GM12891 (cell line): ENCODE measurements at regions not wholly inside any gene's neighbourhood (a gene's known extent, or its start where the extent isn't known, plus 50 kb on each side); places are given as distances from the start of the nearest gene placed in this dataset.

Source experiments
- POLR2A ChIP-seq: IDR thresholded peaks from 2 replicates; pipeline ENCODE4 v1.6.1; 2011; ENCODE audit warnings: low read depth, low read length, control low read depth
- POLR2AphosphoS5 ChIP-seq: IDR thresholded peaks from 2 replicates; pipeline ENCODE4 v1.6.1; 2011; ENCODE audit warnings: low read depth, low read length, control low read depth

- TF ChIP-seq POLR2A, result no peak
- TF ChIP-seq POLR2AphosphoS5, result no peak
Measured at GRCh38 chr3:153232851-153233271, 70.8 kb downstream of the RAP2B start.
